ENCODE measurements at regions not wholly inside any gene's neighbourhood (a gene's known extent, or its start where the extent isn't known, plus 50 kb on each side); places are given as distances from the start of the nearest gene placed in this dataset.

DNA sequence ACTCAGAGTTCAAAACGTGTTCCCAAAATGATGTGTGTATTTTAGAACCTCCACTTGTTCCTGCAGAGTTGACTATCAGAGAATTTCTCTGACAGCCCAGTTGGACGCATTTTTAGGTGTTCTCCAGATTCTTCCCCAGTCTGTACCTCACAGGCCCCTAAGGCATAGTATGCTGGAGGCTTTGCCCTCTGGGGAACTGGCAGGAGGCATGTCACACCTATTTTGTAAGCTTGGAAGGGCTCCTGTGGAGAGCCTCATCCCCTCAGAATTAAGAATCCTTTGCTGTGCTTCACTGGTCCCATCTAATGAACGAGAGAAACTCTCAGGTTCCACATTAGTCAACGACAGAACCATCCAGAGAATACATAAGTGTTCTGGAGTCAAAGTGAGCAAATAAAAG lies 144.1 kb upstream of the SLC30A5 start:
- H3K27ac Mint-ChIP-seq: no peak overlapping the region
- no peak overlapping the region for H3K4me3 Mint-ChIP-seq
- H3K9me3 Mint-ChIP-seq: no peaks in the 10 kb centered on the region
- no peak for DNase-seq
- intact Hi-C loops (cut with micrococcal nuclease): no loop called here
- CTCF ChIA-PET: no interaction called here
- H3K36me3 Mint-ChIP-seq (ENCODE audit: low read depth): no peaks in the 10 kb centered on the region
- H3K27me3 Mint-ChIP-seq (ENCODE audit: low read depth): no peaks in the 10 kb centered on the region
- H3K4me1 Mint-ChIP-seq (ENCODE audit: low read depth): no peaks in the 10 kb centered on the region

DNA sequence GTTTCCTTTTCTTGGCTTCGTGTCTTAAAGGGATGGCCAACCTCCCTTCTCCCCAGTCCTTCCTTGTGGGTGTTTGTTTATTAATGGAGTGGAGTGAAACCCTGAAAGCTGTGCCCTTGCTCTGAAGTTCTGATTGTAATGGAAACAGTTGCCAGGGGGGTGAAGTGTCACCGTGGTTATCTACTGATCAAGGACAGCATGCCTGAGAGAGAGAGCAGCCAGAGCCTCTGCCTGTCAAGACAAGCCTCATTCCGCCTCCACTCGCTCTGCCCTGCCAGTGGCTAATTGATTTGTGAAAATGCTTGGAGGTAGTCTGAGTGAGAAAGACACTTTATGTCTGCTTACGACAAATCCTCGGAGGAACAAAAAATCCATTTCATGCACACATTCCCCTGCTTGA lies 143.7 kb upstream of the SLC30A5 start:
- CTCF ChIA-PET: no interaction called here
- intact Hi-C loops (cut with micrococcal nuclease): no loop called here
- no peak overlapping the region for H3K27ac Mint-ChIP-seq

DNA sequence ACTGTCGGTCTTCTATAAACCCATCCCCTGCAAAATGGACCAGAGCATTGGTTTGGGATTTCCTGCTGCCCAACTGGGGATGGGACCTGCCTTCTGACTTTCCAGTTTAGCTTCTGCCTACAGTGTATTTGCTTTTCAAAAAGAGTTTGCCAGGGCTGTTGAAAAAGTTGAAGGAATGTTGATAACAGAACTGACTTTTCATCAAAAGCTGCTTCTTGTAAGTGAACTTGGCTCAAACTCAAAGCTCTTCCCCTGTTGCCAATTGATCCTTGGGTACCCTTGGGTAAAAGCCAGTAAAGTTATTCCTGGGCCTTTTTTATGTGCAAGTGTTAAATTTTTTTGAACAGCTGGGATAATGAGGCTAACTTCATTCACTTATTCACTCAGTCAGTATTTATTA lies 142.9 kb upstream of the SLC30A5 start:
- Mint-ChIP-seq H3K4me3 (no peak overlapping the region), H3K9me3 (no peaks in the 10 kb centered on the region), H3K36me3 (ENCODE audit: low read depth) (no peaks in the 10 kb centered on the region), H3K27ac (no peak overlapping the region), H3K4me1 (ENCODE audit: low read depth) (no peaks in the 10 kb centered on the region), H3K27me3 (ENCODE audit: low read depth) (no peaks in the 10 kb centered on the region)
- CTCF ChIA-PET: no interaction called here
- no peak for DNase-seq
- intact Hi-C loops (cut with micrococcal nuclease): no loop called here

More for the DNA sequence above, 143.7 kb upstream of the SLC30A5 start:
- DNase-seq: no peak
- H3K27me3 Mint-ChIP-seq (ENCODE audit: low read depth): no peaks in the 10 kb centered on the region
- no peaks in the 10 kb centered on the region for H3K36me3 Mint-ChIP-seq (ENCODE audit: low read depth)
- no peaks in the 10 kb centered on the region for H3K4me1 Mint-ChIP-seq (ENCODE audit: low read depth)
- H3K4me3 Mint-ChIP-seq: no peak overlapping the region
- no peaks in the 10 kb centered on the region for H3K9me3 Mint-ChIP-seq

DNA sequence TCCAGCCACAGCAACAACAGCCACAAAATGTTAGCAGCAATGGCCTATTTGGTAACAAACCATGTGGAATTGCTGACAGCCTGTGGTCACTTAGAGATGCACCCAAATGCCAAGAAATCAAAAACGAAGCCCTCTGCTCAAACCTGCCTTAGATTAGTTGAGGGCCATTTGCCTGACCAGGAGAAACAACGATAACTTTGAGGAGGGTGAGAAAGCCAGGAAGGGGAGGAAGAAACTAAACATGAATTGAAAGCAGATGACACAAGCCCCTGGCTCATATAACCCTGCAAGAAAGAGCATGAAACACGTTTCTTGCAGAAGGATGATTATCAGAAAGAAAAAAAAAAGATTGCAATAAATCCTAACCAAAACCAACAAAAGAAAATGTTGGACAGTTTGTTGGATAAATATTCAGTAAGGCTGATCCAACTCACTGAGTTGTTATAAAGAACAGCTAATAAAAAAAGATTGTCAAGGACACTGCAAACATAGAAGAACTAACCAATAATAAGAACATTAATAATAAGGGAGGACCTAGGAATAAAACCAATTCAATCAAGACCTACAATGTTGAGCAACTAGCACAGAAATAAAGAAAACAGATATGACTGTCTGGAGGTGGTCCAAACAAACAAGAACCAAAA lies 140.5 kb upstream of the SLC30A5 start:
- intact Hi-C loops (cut with micrococcal nuclease): no loop called here
- Mint-ChIP-seq H3K4me3 (no peak overlapping the region), H3K36me3 (ENCODE audit: low read depth) (no peaks in the 10 kb centered on the region), H3K9me3 (no peaks in the 10 kb centered on the region), H3K27ac (no peak overlapping the region), H3K4me1 (ENCODE audit: low read depth) (no peaks in the 10 kb centered on the region), H3K27me3 (ENCODE audit: low read depth) (no peaks in the 10 kb centered on the region)
- no peak for DNase-seq
- CTCF ChIA-PET: no interaction called here

DNA sequence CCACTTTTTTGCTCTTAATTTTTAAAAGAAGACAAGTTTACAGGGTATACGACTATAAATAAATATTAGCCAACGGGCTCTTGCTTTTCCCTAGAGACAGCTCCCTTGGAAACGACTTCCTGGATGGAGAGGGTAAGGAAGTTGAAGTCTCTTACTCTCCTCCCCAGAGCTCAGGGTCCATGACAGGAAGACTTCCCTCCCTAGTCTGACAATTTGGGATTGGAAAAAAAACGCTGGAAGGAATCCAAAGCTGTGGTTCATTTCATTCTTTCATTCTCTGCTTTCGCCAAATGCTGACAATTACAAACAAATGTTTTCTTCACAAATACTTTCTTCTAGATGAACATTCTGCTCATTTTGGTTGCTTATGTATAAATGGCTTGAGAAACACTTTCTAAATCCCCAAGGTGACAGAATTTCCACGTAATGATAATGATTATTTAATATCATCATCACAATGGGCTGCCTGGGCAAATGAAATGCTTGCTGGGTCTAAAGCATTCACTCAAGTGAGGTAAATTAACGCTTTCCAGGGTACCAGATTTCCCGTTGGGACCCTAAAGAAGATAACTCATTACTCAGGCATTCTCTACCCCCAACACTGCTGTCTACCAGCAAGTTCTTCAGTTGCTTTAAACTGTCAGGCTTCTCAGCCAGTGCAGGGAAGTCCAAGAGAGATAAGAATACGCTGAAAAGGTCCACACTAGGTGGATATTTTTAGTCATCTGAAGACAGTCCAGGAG lies 139.8 kb upstream of the SLC30A5 start:
- intact Hi-C loops (cut with micrococcal nuclease): no loop called here
- no peaks in the 10 kb centered on the region for H3K36me3 Mint-ChIP-seq (ENCODE audit: low read depth)

DNA sequence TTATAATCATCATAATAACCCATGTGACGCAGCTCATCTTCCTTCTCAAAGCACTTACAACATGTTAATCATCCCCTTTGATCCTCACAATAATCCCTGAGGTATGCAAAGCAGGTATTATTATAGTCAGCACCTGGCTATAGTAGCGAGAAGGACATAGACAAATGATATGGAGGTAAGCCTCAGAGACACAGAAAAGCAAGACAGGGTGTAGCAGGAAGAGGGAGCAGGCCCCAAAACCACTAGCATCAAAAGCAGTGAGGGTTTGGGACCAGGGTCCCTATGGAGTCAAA lies 139.2 kb upstream of the SLC30A5 start:
- no peaks in the 10 kb centered on the region for H3K4me1 Mint-ChIP-seq (ENCODE audit: low read depth)
- no peaks in the 10 kb centered on the region for H3K9me3 Mint-ChIP-seq
- H3K27ac Mint-ChIP-seq: no peak overlapping the region
- intact Hi-C loops (cut with micrococcal nuclease): no loop called here
- CTCF ChIA-PET: no interaction called here
- no peaks in the 10 kb centered on the region for H3K36me3 Mint-ChIP-seq (ENCODE audit: low read depth)
- no peak for DNase-seq
- no peak overlapping the region for H3K4me3 Mint-ChIP-seq
- H3K27me3 Mint-ChIP-seq (ENCODE audit: low read depth): no peaks in the 10 kb centered on the region

More for the DNA sequence above, 139.8 kb upstream of the SLC30A5 start:
- DNase-seq: no peak
- H3K27ac Mint-ChIP-seq: no peak overlapping the region
- CTCF ChIA-PET: no interaction called here
- no peaks in the 10 kb centered on the region for H3K4me1 Mint-ChIP-seq (ENCODE audit: low read depth)
- no peaks in the 10 kb centered on the region for H3K27me3 Mint-ChIP-seq (ENCODE audit: low read depth)
- H3K9me3 Mint-ChIP-seq: no peaks in the 10 kb centered on the region
- H3K4me3 Mint-ChIP-seq: no peak overlapping the region

DNA sequence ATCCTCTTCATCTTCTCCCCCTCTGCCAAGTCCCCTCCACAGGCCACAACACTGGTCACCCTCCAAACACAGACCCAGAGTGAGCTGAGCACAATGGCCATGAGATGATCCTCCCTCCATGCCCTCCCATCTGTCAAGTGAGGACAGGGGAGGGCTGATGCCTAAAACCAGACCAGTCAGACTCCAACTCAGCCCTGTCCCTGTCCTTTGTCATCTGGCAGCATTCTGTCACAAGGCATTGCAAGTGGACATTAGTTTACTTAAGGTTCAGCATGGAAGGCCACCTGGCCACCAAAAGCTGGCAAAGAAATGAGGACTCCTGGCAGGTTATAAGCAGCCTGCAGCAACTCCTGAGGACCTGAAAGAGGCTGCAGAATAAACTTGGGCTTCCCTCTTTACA lies 136.2 kb upstream of the SLC30A5 start:
- Mint-ChIP-seq H3K9me3 (no peaks in the 10 kb centered on the region), H3K4me3 (no peak overlapping the region), H3K27me3 (ENCODE audit: low read depth) (no peaks in the 10 kb centered on the region), H3K27ac (no peak overlapping the region), H3K4me1 (ENCODE audit: low read depth) (no peaks in the 10 kb centered on the region), H3K36me3 (ENCODE audit: low read depth) (no peaks in the 10 kb centered on the region)
- DNase-seq: no peak
- CTCF ChIA-PET: no interaction called here
- intact Hi-C loops (cut with micrococcal nuclease): no loop called here

DNA sequence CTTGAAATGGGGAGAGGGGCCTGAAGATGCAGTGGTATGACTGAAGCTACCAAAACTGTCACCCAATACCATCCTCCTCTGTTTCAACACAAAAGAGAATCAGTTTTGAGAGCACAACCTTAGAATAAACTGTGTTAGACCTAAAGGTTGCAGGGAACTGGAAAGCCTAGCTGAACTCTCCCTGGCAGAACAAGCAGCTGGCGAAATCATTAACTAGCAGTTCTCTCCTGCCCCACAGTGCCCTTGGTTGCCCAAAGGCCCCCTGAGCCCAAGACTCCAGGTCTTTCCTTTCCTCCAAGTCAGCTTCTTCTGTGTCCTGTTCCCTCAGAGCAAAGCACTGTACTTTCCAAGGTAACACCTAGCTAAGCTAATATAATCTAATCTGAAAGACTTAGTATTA lies 135.4 kb upstream of the SLC30A5 start:
- intact Hi-C loops (cut with micrococcal nuclease): no loop called here
- Mint-ChIP-seq H3K27ac (no peak overlapping the region), H3K4me3 (no peak overlapping the region)

DNA sequence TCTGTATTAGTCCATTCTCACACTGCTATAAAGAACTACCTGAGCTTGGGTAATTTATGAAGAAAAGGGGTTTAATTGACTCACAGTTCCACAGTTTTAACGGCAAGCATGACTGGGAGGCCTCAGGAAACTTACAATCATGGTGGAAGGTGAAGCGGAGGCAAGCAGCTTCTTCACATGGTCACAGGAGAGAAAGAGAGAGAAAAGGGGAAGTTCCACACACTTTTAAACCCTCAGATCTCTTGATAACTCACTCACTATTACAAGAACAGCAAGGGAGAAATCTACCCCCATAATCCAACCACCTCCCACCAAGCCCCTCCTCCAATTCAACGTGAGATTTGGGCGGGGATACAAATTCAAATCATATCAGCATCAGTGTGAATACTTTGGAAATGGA lies 133.4 kb upstream of the SLC30A5 start:
- Mint-ChIP-seq H3K27ac (no peak overlapping the region), H3K27me3 (ENCODE audit: low read depth) (no peaks in the 10 kb centered on the region), H3K4me1 (ENCODE audit: low read depth) (peaks cover 1% of the 10 kb centered on the region), H3K9me3 (no peaks in the 10 kb centered on the region), H3K4me3 (no peak overlapping the region), H3K36me3 (ENCODE audit: low read depth) (no peaks in the 10 kb centered on the region)
- intact Hi-C loops (cut with micrococcal nuclease): loop anchor here (5.0 kb wide), 1 partner anchor 498 kb away; no protein-coding TSS in a partner anchor
- CTCF ChIA-PET: no interaction called here
- no peak for DNase-seq

More for the DNA sequence above, 135.4 kb upstream of the SLC30A5 start:
- DNase-seq: no peak
- Mint-ChIP-seq H3K4me1 (ENCODE audit: low read depth) (peaks cover 1% of the 10 kb centered on the region), H3K27me3 (ENCODE audit: low read depth) (no peaks in the 10 kb centered on the region), H3K36me3 (ENCODE audit: low read depth) (no peaks in the 10 kb centered on the region), H3K9me3 (no peaks in the 10 kb centered on the region)
- CTCF ChIA-PET: no interaction called here

DNA sequence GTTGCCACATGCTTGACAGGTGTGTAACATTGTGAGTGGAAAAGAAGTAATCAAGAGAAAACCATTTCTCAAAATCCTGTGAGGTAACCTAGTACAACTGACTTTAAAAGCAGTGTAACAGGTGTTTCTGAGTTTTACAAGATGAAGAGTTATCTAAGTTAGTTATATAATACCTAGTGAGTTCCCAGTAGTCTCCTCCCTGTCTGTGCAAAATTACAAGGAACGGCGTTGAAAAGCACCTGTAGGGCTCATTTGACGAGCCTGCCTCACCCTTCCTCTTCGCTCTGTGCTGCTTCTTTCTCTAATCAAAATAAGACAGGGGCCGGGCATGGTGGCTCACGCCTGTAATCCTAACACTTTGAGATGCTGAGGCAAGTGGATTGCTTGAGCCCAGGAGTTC lies 132.9 kb upstream of the SLC30A5 start:
- Mint-ChIP-seq H3K27me3 (ENCODE audit: low read depth) (no peaks in the 10 kb centered on the region), H3K36me3 (ENCODE audit: low read depth) (no peaks in the 10 kb centered on the region), H3K4me3 (no peak overlapping the region), H3K4me1 (ENCODE audit: low read depth) (peaks cover 1% of the 10 kb centered on the region), H3K27ac (no peak overlapping the region), H3K9me3 (no peaks in the 10 kb centered on the region)
- CTCF ChIA-PET: no interaction called here
- no peak for DNase-seq
- intact Hi-C loops (cut with micrococcal nuclease): loop anchor here (5.0 kb wide), 1 partner anchor 499 kb away; no protein-coding TSS in a partner anchor

DNA sequence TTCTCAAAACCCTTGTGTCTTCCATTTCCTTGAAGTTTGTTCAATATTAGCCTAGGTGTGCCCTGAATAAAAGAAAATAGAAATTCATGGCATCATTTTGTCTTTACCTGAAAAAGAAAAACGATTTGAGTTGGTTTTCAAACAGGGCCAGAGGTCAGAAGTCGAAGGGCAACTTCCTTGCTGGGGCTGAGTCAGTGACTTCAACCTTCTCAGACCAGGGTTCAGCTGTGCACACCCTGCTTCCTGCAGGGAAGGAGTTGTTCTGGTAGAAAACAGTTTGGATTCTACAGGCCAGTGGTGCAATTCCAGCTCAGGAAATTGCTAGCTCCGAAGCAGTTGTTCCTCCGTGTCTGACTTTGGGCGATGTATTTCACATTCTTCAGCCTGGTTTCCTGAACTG lies 132.1 kb upstream of the SLC30A5 start:
- H3K4me3 Mint-ChIP-seq: no peak overlapping the region
- H3K4me1 Mint-ChIP-seq (ENCODE audit: low read depth): peaks cover 1% of the 10 kb centered on the region
- no peak overlapping the region for H3K27ac Mint-ChIP-seq
- no peak for DNase-seq
- H3K36me3 Mint-ChIP-seq (ENCODE audit: low read depth): no peaks in the 10 kb centered on the region
- no peaks in the 10 kb centered on the region for H3K9me3 Mint-ChIP-seq
- CTCF ChIA-PET: interaction anchor here (0.6 to 1.1 kb wide), 2 partner anchors 22 to 1715 kb away, joined by 3 read pairs; no protein-coding TSS in a partner anchor
- H3K27me3 Mint-ChIP-seq (ENCODE audit: low read depth): no peaks in the 10 kb centered on the region
- intact Hi-C loops (cut with micrococcal nuclease): loop anchor here (2.0 to 5.0 kb wide), 2 partner anchors 499 to 1715 kb away; no protein-coding TSS in a partner anchor

DNA sequence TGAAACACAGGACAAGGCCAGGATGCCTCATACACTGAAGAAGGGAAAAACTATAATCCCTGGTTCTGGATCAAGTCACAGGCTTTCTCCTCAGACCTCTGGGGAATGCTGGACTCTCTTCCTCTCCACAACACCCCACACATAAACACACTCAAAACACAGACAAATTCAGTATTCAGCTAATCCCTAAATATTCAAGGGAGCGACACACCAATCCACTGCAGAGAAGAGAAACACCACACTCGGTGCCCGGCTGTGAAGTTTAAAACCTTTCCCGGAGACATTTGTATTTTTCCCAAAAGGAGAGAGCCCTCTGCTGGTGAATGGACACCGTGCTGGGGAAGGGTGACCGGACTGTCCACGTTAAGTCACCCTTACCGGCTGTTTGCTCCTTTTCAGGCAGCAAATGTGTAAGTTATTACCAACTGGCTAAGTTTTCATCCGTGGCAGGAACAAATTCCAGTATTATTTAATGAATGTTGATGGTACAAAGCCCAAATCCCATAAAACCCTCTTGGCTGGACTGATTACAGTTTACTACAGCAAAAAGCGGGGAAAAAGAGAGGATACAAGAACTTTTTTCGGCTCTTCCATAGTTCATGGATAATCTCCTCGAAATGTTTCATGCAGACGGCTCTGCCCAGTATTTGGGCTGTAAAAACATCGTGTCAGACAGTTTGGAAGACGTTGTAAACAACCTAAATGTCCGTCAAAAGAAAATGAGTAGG lies 130.9 kb upstream of the SLC30A5 start:
- H3K27ac Mint-ChIP-seq: no peak overlapping the region
- H3K4me3 Mint-ChIP-seq: no peak overlapping the region
- H3K9me3 Mint-ChIP-seq: no peaks in the 10 kb centered on the region
- CTCF ChIA-PET: interaction anchor here (0.6 to 1.1 kb wide), 4 partner anchors 81 to 1716 kb away, joined by 3 to 4 read pairs (median 4); no protein-coding TSS in a partner anchor
- peak; percentile 51 for DNase-seq
- no peaks in the 10 kb centered on the region for H3K36me3 Mint-ChIP-seq (ENCODE audit: low read depth)
- no peaks in the 10 kb centered on the region for H3K27me3 Mint-ChIP-seq (ENCODE audit: low read depth)
- intact Hi-C loops (cut with micrococcal nuclease): loop anchor here (1.0 to 5.0 kb wide), 3 partner anchors 501 to 1716 kb away; no protein-coding TSS in a partner anchor
- H3K4me1 Mint-ChIP-seq (ENCODE audit: low read depth): peaks cover 1% of the 10 kb centered on the region

Measured in activated naive CD4-positive, alpha-beta T cell treated with anti-CD3 and anti-CD28 coated beads for 36 hours (primary cell).